GM12892 (cell line): ENCODE measurements at regions not wholly inside any gene's neighbourhood (a gene's known extent, or its start where the extent isn't known, plus 50 kb on each side); places are given as distances from the start of the nearest gene placed in this dataset.

Experiments used
- DNase-seq: peaks from one replicate; pipeline ENCODE4 v3.0.0; 2011; ENCODE audit not compliant: insufficient read length
- FAIRE-seq: peaks from 2 replicates; lab custom pipeline; 2011; peaks lifted over from hg19 to GRCh38; lab: Jason Lieb, UNC
- POLR2A ChIP-seq: IDR thresholded peaks from 2 replicates; pipeline ENCODE4 v1.6.1; 2011; ENCODE audit warnings: low read depth, low read length, control low read depth
- POLR2AphosphoS5 ChIP-seq: IDR thresholded peaks from 2 replicates; pipeline ENCODE4 v1.6.1; 2011; ENCODE audit warnings: low read depth, low read length, control low read depth
- TAF1 ChIP-seq: IDR thresholded peaks from 2 replicates; pipeline ENCODE4 v1.6.1; 2011; ENCODE audit warnings: low read depth, mild to moderate bottlenecking, control low read depth, low read length, borderline replicate concordance

DNA sequence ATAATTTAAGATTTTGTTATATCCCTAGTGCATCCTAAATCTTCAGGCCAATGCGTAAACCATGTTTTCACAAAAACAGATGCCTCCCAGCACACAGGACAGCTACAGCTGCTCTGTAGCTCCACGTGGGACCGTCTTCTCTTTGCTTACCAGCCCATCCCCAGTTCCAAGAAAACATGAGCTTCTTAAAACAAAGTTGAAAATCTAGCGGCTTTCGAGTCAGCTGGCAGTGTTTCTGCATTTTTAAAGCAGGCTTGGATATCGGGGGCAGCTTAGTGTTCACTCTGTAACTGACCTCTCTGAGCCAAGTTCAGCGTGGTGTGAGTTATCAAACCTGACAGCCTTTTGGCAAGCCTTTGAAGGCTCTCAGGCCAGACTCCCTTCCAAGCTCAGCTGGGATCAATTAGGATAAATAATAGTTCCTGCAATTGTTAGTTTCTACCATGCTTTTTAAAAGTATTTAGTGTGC lies 881.5 kb downstream of the LTN1 start:
- TF ChIP-seq POLR2A = no peak
- TF ChIP-seq POLR2AphosphoS5 = no peak
- no peak for TF ChIP-seq TAF1
- FAIRE-seq (no peak), DNase-seq (no peak)

DNA sequence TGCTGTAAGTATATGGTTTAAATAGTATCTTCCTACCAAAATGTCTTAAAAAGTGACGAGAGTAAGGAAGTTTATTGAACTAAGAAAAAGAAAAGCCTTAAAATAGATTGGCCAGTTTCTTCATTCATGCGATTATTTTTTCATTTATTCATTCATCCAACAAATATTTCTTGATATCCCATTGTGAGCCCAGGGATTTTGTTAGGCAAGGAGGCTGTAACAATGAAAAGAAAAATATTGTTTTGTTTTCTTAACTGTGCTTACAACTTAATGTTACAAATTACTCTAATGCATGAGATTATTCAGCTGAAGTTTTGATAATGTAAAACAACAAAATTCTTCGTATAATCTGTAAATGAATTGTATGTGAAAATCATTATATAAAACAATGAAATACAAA lies 882.0 kb downstream of the LTN1 start:
- no peak for TF ChIP-seq TAF1
- TF ChIP-seq POLR2AphosphoS5 = no peak
- no peak for TF ChIP-seq POLR2A
- no peak for FAIRE-seq

GRCh38 chr21:28110074-28110473 lies 882.6 kb downstream of the LTN1 start:
- no peak for TF ChIP-seq POLR2A
- TF ChIP-seq POLR2AphosphoS5 = no peak
- no peak for TF ChIP-seq TAF1
- FAIRE-seq (no peak), DNase-seq (no peak)

More for the DNA sequence above, 882.0 kb downstream of the LTN1 start:
- no peak for DNase-seq

GRCh38 chr21:28106370-28106890 lies 886.2 kb downstream of the LTN1 start:
- TF ChIP-seq POLR2AphosphoS5 (no peak), TAF1 (no peak), POLR2A (no peak)
- FAIRE-seq (no peak), DNase-seq (no peak)

GRCh38 chr21:28104346-28104745 lies 888.3 kb downstream of the LTN1 start:
- no peak for DNase-seq
- no peak for FAIRE-seq

DNA sequence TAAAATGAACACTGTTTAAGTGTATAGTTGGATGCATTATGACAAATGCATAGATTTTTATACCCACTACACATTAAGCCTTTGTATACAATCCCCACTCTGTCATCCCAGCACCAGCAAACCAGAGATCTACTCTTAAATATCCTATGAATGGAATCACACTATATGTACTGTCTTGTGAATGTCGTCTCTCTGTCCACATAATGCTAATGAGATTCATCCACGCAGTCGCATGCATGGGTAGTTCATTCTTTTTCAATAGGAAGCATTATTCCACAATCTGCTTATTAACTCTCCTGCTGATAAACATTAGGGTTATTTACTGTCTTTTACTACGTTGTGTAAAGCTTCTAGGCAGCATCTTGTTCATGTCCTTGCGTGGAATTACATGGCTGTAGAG lies 892.3 kb downstream of the LTN1 start:
- no peak for TF ChIP-seq TAF1
- no peak for TF ChIP-seq POLR2AphosphoS5
- no peak for TF ChIP-seq POLR2A
- DNase-seq (no peak), FAIRE-seq (no peak)

More at GRCh38 chr21:28104346-28104745, 888.3 kb downstream of the LTN1 start:
- TF ChIP-seq POLR2AphosphoS5 (no peak), POLR2A (no peak), TAF1 (no peak)

GRCh38 chr21:28099001-28099705 lies 893.5 kb downstream of the LTN1 start:
- FAIRE-seq (no peak), DNase-seq (no peak)

GRCh38 chr21:28091466-28091865 lies 901.2 kb downstream of the LTN1 start:
- no peak for DNase-seq
- no peak for FAIRE-seq
- TF ChIP-seq POLR2A (no peak), TAF1 (no peak), POLR2AphosphoS5 (no peak)

More at GRCh38 chr21:28099001-28099705, 893.5 kb downstream of the LTN1 start:
- TF ChIP-seq POLR2AphosphoS5 (no peak), TAF1 (no peak), POLR2A (no peak)

GRCh38 chr21:28090546-28090945 lies 902.1 kb downstream of the LTN1 start:
- no peak for TF ChIP-seq TAF1
- no peak for TF ChIP-seq POLR2A
- TF ChIP-seq POLR2AphosphoS5 = no peak
- no peak for DNase-seq
- no peak for FAIRE-seq

DNA sequence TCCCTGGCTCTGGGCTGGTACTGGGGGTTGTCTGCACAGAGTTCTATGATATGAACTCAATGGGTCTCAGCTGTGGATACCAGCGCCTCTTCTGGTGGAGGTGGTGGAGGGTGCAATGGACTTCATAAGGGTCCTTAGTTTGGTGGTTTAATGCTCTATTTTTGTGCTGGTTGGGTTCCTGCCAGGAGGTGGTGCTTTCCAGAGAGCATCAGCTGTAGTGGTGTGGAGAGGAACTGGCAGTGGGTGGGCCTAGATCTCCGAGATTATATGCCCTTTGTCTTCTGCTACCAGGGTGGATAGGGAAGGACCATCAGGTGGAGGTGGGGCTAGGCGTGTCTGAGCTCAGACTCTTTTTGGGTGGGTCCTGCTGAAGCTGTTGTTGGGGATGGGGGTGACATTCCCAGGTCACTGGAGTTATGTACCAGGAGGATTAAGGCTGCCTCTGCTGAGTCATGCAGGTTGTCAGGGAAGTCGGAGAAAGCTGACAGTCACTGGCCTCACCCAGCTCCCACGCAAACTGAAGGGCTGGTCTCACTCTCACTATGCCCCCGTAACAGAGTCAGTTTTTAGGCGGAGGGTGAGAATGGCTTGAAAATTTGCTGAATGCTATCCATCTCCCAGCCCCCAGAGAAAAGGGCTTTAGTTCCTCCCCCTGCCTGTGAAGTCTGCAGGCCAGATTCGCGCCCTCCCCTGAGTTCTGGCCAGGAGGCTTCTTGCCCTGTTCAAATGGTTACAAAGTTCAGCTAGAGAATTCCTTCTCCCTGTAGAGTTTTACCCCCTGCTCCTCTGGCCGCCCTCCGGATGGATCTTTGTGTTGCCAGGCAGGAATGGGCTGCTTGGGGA lies 902.9 kb downstream of the LTN1 start:
- TF ChIP-seq POLR2AphosphoS5 (no peak), TAF1 (no peak), POLR2A (no peak)
- DNase-seq (no peak), FAIRE-seq (no peak)
